ENCODE measurements at regions not wholly inside any gene's neighbourhood (a gene's known extent, or its start where the extent isn't known, plus 50 kb on each side); places are given as distances from the start of the nearest gene placed in this dataset.

- CTCF ChIA-PET (ENCODE audit: unreplicated experiment): no interaction called here
- Histone ChIP-seq H3K4me2 (ENCODE audit: low read length) (no peak overlapping the region), H3K4me1 (ENCODE audit: insufficient read depth, low read length, poor library complexity, severe bottlenecking) (peaks cover 8% of the 10 kb centered on the region), H3K9me2 (ENCODE audit: insufficient read depth, low read length) (no peaks in the 10 kb centered on the region), H3K4me3 (ENCODE audit: low read depth, low read length, poor library complexity, severe bottlenecking) (no peak overlapping the region), H3K9me3 (ENCODE audit: low read length) (peaks cover 12% of the 10 kb centered on the region; the same call in 1 of the 2 replicates), H3K27ac (ENCODE audit: low read depth, low read length, poor library complexity, severe bottlenecking) (no peak overlapping the region), H2AFZ (ENCODE audit: low read length) (no peak overlapping the region), H4K20me1 (ENCODE audit: insufficient read depth, low read length) (no peaks in the 10 kb centered on the region), H3K79me2 (ENCODE audit: insufficient read depth, low read depth, low read length) (no peaks in the 10 kb centered on the region), H3K36me3 (ENCODE audit: insufficient read depth, low read length) (peaks cover 33% of the 10 kb centered on the region)
- POLR2A ChIA-PET: interaction anchor here (0.7 kb wide), 1 partner anchor 74 kb away, joined by 5 read pairs; no protein-coding TSS in a partner anchor
- DNase-seq (ENCODE audit: low spot score): no peak
- no TSS peak for BruUV-seq (replicated peaks)
- intact Hi-C loops (cut with micrococcal nuclease; ENCODE audit: unreplicated experiment): no loop called here
- no peak for TF ChIP-seq CTCF (conservative IDR thresholded peaks at IDR 0.05; ENCODE audit: low read length)
Observed at GRCh38 chr16:14333361-14333760, 262.2 kb downstream of the MRTFB start.

GRCh38 chr16:14331020-14331419, 259.9 kb downstream of the MRTFB start:
- no peak overlapping the region for H2AFZ ChIP-seq (ENCODE audit: low read length)
- H3K79me2 ChIP-seq (ENCODE audit: insufficient read depth, low read depth, low read length): peaks cover 11% of the 10 kb centered on the region; the same call in 1 of the 2 replicates
- no peak overlapping the region for H3K27ac ChIP-seq (ENCODE audit: low read depth, low read length, poor library complexity, severe bottlenecking)
- H3K9me3 ChIP-seq (ENCODE audit: low read length): peaks cover 18% of the 10 kb centered on the region; the same call in 1 of the 2 replicates
- TF ChIP-seq CTCF (conservative IDR thresholded peaks at IDR 0.05; ENCODE audit: low read length) (no peak), EZH2phosphoT487 (IDR thresholded peaks at IDR 0.05; ENCODE audit: borderline replicate concordance, low read depth, low read length) (no peak)
- no peak overlapping the region for H3K4me3 ChIP-seq (ENCODE audit: low read depth, low read length, poor library complexity, severe bottlenecking)
- DNase-seq (ENCODE audit: low spot score): no peak
- no peaks in the 10 kb centered on the region for H4K20me1 ChIP-seq (ENCODE audit: insufficient read depth, low read length)
- H3K4me2 ChIP-seq (ENCODE audit: low read length): no peak overlapping the region
- no TSS peak for BruUV-seq (replicated peaks)
- H3K36me3 ChIP-seq (ENCODE audit: insufficient read depth, low read length): peaks cover 57% of the 10 kb centered on the region
- H3K9me2 ChIP-seq (ENCODE audit: insufficient read depth, low read length): no peaks in the 10 kb centered on the region
- CTCF ChIA-PET (ENCODE audit: unreplicated experiment): no interaction called here
- intact Hi-C loops (cut with micrococcal nuclease; ENCODE audit: unreplicated experiment): no loop called here
- POLR2A ChIA-PET: no interaction called here
- H3K4me1 ChIP-seq (ENCODE audit: insufficient read depth, low read length, poor library complexity, severe bottlenecking): peaks cover 8% of the 10 kb centered on the region

GRCh38 chr16:14329727-14330350, 258.7 kb downstream of the MRTFB start:
- no peak overlapping the region for H2AFZ ChIP-seq (ENCODE audit: low read length)
- H4K20me1 ChIP-seq (ENCODE audit: insufficient read depth, low read length): no peaks in the 10 kb centered on the region
- no peak overlapping the region for H3K4me3 ChIP-seq (ENCODE audit: low read depth, low read length, poor library complexity, severe bottlenecking)
- intact Hi-C loops (cut with micrococcal nuclease; ENCODE audit: unreplicated experiment): no loop called here
- POLR2A ChIA-PET: interaction anchor here (1.0 kb wide), 1 partner anchor 14 kb away, joined by 7 read pairs; no protein-coding TSS in a partner anchor
- CTCF ChIA-PET (ENCODE audit: unreplicated experiment): no interaction called here
- H3K4me2 ChIP-seq (ENCODE audit: low read length): no peak overlapping the region
- H3K27ac ChIP-seq (ENCODE audit: low read depth, low read length, poor library complexity, severe bottlenecking): no peak overlapping the region
- H3K9me3 ChIP-seq (ENCODE audit: low read length): peaks cover 9% of the 10 kb centered on the region; the same call in 1 of the 2 replicates
- TF ChIP-seq EZH2phosphoT487 (IDR thresholded peaks at IDR 0.05; ENCODE audit: borderline replicate concordance, low read depth, low read length): no peak
- no peak for TF ChIP-seq CTCF (conservative IDR thresholded peaks at IDR 0.05; ENCODE audit: low read length)
- H3K9me2 ChIP-seq (ENCODE audit: insufficient read depth, low read length): no peaks in the 10 kb centered on the region
- no peak for DNase-seq (ENCODE audit: low spot score)
- peaks cover 64% of the 10 kb centered on the region for H3K36me3 ChIP-seq (ENCODE audit: insufficient read depth, low read length)
- TSS peak; percentile 40 for BruUV-seq (replicated peaks)
- no peaks in the 10 kb centered on the region for H3K4me1 ChIP-seq (ENCODE audit: insufficient read depth, low read length, poor library complexity, severe bottlenecking)
- H3K79me2 ChIP-seq (ENCODE audit: insufficient read depth, low read depth, low read length): peaks cover 23% of the 10 kb centered on the region; the same call in 1 of the 2 replicates

All from OCI-LY7 (cell line).